Esophagus muscularis mucosa (tissue), 4 donors: ENCODE measurements at regions not wholly inside any gene's neighbourhood (a gene's known extent, or its start where the extent isn't known, plus 50 kb on each side); places are given as distances from the start of the nearest gene placed in this dataset.

ENCODE experiments used
- DNase-seq: peaks from one replicate; pipeline ENCODE4 v3.0.0-alpha.2; 2017; ENCODE audit errors: extremely low spot score
- H3K27ac ChIP-seq, 4 donors: fragments of 200-600 bp; sonication (generic); replicated peaks in 1 of 4; 1 replicate in 3 of 4; 2 replicates in 1 of 4; pipeline ENCODE4 v1.5.1; 2016 to 2019; ENCODE audit warnings: mild to moderate bottlenecking in 1 of 4
- H3K27me3 ChIP-seq, 4 donors: fragments of 200-600 bp; sonication (generic); one replicate each; pipeline versions ENCODE4 v1.5.1 to v1.6.0; 2016 to 2019
- H3K36me3 ChIP-seq, 4 donors: fragments of 200-600 bp; sonication (generic); one replicate each; pipeline ENCODE4 v1.5.1; 2016 to 2019
- H3K4me1 ChIP-seq, 4 donors: fragments of 200-600 bp; sonication (generic); one replicate each; pipeline ENCODE4 v1.5.1; 2016 to 2019
- H3K4me3 ChIP-seq, 4 donors: fragments of 200-600 bp; sonication (generic); 1 replicate in 2 of 4; 2 replicates in 2 of 4; pipeline ENCODE4 v1.5.1; 2016 to 2019; ENCODE audit warnings: mild to moderate bottlenecking in 4 of 4, moderate library complexity in 1 of 4
- H3K9me3 ChIP-seq, 4 donors: fragments of 200-600 bp; sonication (generic); 1 replicate in 3 of 4; 2 replicates in 1 of 4; pipeline ENCODE4 v1.5.1; 2016 to 2019
- EP300 ChIP-seq: sonication (generic); formaldehyde crosslinking; IDR thresholded peaks from one replicate; pipeline ENCODE4 v1.6.1; 2017; ENCODE audit warnings: antibody characterized with exemption
- POLR2A ChIP-seq: fragments of 450-650 bp; IDR thresholded peaks from one replicate; pipeline ENCODE4 v1.6.1; 2017; ENCODE audit warnings: antibody characterized with exemption, moderate library complexity, mild to moderate bottlenecking, low read depth
- POLR2AphosphoS5 ChIP-seq, 2 donors: sonication (generic); formaldehyde crosslinking; IDR thresholded peaks; one replicate each; pipeline ENCODE4 v1.6.1; 2017; ENCODE audit warnings: antibody characterized with exemption in 2 of 2
- WGBS: methylation state at CpG from one replicate; pipeline ENCODE4 v1.1.5; 2018; 5-methylcytosine and 5-hydroxymethylcytosine counted together
- intact Hi-C: fragments of 100-400 bp; cut with DNase I; formaldehyde crosslinking; loops from one replicate; pipeline ENCODE4 v1.15.1; 2023
- TF ChIP-seq, protein P1 (sequence below), 3 experiments: fragments of 200-600 bp in 2 of 3; fragments of 450-650 bp in 1 of 3; sonication (generic) in 2 of 3; IDR thresholded peaks; one replicate each; pipeline ENCODE4 v1.5.1; 2017 to 2019; ENCODE audit warnings: antibody characterized with exemption in 3 of 3, mild to moderate bottlenecking in 2 of 3, moderate library complexity in 1 of 3

DNA sequence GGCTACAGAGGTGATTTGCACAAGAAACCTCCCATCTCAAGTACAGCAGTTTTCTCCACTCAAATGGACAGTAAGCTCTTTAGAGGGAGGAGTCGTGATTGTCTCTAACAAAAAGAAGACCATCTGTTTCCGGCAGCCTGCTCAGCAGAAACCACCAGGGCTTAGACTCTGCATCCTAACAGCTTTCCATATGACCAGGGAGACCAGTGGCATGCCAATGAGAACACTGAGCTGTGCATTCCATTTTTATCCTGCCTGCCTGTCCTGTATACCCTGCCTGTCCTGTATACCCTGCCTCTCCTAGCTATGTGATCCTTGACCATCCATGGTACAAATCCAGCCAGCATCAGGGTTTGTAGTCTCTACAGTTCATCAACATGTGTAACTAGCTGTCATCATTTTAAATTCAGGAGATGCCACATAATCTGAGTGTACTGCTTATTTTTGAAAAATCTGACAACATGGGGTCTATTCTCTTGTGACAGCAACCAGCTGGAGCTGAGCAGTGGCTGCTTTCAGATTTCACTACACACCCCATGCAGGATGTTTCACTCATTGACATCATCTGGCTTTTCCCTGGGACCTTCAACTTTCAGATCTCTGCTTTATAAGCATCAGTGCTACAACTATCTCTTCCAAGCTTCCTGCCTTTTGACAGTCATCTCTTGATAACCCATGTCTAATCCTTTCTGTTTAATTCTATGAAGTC, 50.5 kb upstream of the POU2AF2 start:
- DNase-seq: no peak
- no peak overlapping the region for H3K4me3 ChIP-seq
- 81% methylated on average over 2 of the region's 2 CpGs for WGBS
- TF ChIP-seq POLR2AphosphoS5 (IDR thresholded peaks at IDR 0.05) (no peak), POLR2A (no peak), EP300 (no peak)
- TF ChIP-seq, protein P1, sequence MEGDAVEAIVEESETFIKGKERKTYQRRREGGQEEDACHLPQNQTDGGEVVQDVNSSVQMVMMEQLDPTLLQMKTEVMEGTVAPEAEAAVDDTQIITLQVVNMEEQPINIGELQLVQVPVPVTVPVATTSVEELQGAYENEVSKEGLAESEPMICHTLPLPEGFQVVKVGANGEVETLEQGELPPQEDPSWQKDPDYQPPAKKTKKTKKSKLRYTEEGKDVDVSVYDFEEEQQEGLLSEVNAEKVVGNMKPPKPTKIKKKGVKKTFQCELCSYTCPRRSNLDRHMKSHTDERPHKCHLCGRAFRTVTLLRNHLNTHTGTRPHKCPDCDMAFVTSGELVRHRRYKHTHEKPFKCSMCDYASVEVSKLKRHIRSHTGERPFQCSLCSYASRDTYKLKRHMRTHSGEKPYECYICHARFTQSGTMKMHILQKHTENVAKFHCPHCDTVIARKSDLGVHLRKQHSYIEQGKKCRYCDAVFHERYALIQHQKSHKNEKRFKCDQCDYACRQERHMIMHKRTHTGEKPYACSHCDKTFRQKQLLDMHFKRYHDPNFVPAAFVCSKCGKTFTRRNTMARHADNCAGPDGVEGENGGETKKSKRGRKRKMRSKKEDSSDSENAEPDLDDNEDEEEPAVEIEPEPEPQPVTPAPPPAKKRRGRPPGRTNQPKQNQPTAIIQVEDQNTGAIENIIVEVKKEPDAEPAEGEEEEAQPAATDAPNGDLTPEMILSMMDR (IDR thresholded peaks at IDR 0.05): no peak
- intact Hi-C loops: no loop called here
- H3K9me3 ChIP-seq: peaks cover 0 to 7% (median 0%) of the 10 kb centered on the region in 4 donors
- H3K27ac ChIP-seq: no peak overlapping the region
- H3K27me3 ChIP-seq: no peaks in the 10 kb centered on the region
- no peaks in the 10 kb centered on the region for H3K36me3 ChIP-seq
- H3K4me1 ChIP-seq: no peaks in the 10 kb centered on the region

- Histone ChIP-seq H3K27me3 (no peaks in the 10 kb centered on the region), H3K9me3 (peaks cover 0 to 7% (median 0%) of the 10 kb centered on the region in 4 donors), H3K36me3 (no peaks in the 10 kb centered on the region), H3K27ac (no peak overlapping the region), H3K4me1 (no peaks in the 10 kb centered on the region), H3K4me3 (no peak overlapping the region)
- no peak for TF ChIP-seq EP300
- TF ChIP-seq, protein P1 (IDR thresholded peaks at IDR 0.05): no peak
- no peak for TF ChIP-seq POLR2AphosphoS5 (IDR thresholded peaks at IDR 0.05)
- no peak for TF ChIP-seq POLR2A
- DNase-seq: no peak
- intact Hi-C loops: no loop called here
- WGBS: 71% methylated on average over 1 of the region's 1 CpG
These were observed 51.5 kb upstream of the POU2AF2 start for GRCh38 chr11:111193924-111194490.

DNA sequence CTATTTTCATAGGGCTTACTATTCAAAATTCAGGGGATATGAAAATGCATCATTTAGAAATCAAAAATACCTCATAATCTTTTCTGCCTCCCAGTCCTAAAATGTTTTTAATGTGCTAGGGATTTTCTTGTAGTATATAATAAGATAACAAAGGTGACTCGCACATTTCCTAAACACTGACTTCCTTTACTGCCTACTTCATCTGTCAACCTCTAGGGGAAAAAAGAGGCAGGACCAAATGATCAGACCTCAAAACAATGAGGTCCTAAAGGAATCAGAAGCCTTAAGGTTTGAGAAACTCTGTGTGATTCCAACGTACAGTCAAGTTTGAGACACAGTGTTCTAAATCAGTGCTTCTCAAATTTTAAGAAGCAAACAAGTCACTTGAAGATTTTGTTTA, 56.1 kb upstream of the POU2AF2 start:
- intact Hi-C loops: no loop called here
- 74% methylated on average over 2 of the region's 2 CpGs for WGBS
- peaks cover 0 to 7% (median 5%) of the 10 kb centered on the region in 4 donors for H3K9me3 ChIP-seq
- H3K36me3 ChIP-seq: no peaks in the 10 kb centered on the region
- H3K4me1 ChIP-seq: no peaks in the 10 kb centered on the region
- no peak for DNase-seq
- TF ChIP-seq EP300 (no peak), POLR2AphosphoS5 (IDR thresholded peaks at IDR 0.05) (no peak), POLR2A (no peak)
- TF ChIP-seq, protein P1 (IDR thresholded peaks at IDR 0.05): no peak
- H3K4me3 ChIP-seq: no peak overlapping the region
- H3K27me3 ChIP-seq: no peaks in the 10 kb centered on the region
- H3K27ac ChIP-seq: no peak overlapping the region

DNA sequence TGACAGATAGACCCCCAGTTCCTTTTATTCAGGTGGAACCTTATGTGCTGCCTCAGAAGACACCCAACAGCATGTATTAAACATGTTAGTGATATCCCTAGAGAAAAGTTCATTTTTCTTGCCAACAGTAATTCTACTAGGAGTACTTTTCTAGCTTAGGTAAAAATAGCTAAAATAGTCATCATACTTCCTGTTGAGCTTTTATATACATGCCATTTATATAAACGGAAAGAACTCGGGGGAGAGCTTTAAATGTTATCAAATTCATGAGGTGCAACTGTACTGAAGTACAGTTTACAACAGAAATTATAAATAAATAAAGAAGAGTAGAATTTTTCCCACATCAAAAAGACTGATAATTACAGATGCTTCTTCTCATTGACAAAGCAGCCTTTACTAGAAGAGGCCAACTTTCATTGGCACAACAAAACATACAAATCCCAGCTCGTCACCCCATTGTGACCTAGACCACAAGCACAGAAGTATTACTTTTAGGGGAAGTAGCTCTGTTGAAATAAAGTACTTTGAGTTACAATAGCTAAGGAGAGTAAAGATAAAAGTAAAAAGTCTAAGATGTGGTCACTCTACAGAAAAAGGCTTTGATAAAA, 59.1 kb upstream of the POU2AF2 start:
- no peak for DNase-seq
- Histone ChIP-seq H3K27me3 (no peaks in the 10 kb centered on the region), H3K9me3 (peaks cover 0 to 6% (median 2%) of the 10 kb centered on the region in 4 donors), H3K4me3 (no peak overlapping the region), H3K27ac (no peak overlapping the region), H3K36me3 (no peaks in the 10 kb centered on the region), H3K4me1 (no peaks in the 10 kb centered on the region)
- WGBS: 21% methylated on average over 3 of the region's 3 CpGs
- TF ChIP-seq, protein P1 (IDR thresholded peaks at IDR 0.05): no peak
- TF ChIP-seq POLR2AphosphoS5 (IDR thresholded peaks at IDR 0.05) (no peak), POLR2A (no peak), EP300 (no peak)
- intact Hi-C loops: no loop called here
